Glomerular endothelial cell (primary cell): ENCODE measurements at regions not wholly inside any gene's neighbourhood (a gene's known extent, or its start where the extent isn't known, plus 50 kb on each side); places are given as distances from the start of the nearest gene placed in this dataset.

Experiments
- DNase-seq: peaks from one replicate; pipeline ENCODE4 v3.0.0-alpha.2; 2011; ENCODE audit warnings: low read depth, low spot score; ENCODE audit errors: extremely low read depth

DNA sequence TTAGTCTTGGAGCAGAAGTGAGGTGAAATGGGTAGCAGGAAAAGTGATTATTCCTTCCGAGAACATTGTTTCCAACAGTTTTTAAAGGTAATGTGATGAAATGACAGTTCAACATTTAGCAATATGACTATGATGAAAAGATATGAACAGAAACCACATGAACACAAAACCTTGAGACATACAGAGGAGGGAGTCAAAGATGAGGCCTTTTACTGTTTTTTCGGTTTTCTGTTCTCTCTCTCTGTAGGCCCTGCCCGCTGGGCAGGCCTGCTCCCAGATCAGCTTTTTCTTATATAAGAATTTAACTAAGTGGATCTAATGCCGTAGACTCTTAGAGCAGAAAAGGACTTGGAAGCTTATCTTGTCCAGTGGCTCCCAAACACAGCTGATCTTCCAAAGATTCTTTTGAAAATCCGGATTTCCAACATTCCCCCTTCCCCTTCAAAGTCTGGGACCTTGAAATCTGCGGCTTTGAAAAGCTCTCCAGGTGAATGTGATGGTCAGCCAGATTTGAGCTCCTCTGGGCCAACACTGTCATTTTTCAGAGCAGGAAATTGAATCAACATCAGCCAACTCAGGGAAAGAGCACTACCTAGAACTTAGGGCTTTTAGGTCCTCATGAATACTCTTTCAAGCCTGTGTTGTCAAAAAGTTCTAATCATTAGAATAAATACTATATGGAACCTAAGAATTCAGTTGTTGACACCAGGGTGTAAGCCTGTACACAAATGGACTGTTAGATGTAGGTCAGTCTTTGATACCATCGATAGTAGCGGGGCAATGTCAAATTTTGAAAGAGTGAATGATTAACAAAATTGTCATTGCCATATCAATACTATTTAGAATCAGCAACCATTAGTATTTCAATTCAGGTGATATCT, 372.7 kb downstream of the SHQ1 start:
- DNase-seq = no peak

DNA sequence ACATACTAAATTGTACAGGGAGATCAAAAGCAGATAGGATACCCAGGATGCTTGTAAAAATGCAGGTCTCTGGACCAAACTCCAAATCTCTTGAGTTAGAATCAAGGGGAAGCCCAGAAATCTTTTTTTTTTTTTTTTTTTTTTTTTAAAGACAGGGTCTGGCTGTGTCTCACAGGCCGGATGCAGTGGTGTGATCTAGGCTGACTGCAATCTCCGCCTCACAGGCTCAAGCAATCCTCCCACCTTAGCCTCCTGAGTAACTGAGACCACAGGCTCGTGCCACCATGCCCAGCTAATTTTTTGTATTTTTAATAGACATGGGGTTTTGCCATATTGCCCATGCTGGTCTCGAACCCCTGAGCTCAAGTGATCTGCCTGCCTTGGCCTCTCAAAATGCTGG, 373.5 kb downstream of the SHQ1 start:
- no peak for DNase-seq

DNA sequence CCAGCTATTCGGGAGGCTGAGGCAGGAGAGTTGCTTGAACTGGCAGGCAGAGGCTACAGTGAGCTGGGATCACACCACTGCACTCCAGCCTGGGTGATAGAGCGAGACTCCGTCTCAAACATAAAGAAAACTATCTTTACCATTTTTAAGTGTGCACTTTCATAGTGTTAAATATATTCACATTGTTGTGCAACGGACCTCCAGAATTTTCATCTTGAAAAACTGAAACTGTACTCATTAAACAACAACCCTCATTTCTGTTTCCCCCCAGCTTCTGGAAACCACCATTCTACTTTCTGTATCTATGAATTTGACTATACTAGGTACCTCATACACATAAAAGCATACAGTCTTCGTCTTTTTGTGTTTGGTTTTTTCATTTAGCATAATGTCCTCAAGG, 375.1 kb downstream of the SHQ1 start:
- DNase-seq = no peak

DNA sequence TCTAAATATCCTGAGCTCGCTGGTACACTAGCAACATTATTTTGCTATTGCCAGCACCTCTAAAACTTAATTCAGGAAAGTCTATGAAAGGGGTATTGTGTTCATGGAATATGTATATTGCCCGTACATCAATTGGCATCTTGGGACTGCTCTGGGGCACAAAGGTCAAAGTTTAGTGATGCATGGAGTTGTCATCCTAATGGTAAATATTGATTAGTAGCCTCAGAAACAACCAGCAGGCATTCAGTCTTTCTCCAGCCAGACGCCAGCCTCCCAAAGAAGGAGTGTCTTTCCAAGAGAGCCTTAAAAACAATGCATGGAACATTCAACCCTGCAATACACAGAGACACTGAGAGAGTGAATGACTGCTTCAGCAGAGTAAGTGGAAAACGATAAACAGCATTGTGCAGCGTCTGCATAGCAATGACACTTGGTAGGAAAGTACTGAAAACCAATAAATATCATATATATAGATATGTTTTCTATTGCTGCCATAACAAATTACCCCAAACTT, 377.3 kb downstream of the SHQ1 start:
- no peak for DNase-seq

DNA sequence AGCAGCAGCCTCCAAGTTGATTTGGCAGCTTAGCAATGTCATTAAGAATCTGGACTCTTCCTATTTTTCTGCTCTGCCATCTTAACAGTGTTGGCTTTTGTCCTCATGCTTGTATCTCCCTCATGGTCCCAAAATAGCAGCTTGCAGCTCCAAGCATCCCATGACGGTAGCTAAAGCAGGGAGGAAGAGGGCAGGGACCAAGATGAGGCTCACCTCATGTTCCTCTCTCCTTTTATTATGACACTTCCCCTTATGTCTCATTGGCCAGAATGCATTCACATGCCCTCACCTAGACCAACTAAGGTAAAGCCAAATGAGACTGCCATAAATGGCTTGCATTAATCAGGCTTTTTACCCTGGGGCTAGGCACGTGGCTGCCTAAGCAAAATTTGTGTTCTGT, 382.4 kb downstream of the SHQ1 start:
- DNase-seq = no peak

DNA sequence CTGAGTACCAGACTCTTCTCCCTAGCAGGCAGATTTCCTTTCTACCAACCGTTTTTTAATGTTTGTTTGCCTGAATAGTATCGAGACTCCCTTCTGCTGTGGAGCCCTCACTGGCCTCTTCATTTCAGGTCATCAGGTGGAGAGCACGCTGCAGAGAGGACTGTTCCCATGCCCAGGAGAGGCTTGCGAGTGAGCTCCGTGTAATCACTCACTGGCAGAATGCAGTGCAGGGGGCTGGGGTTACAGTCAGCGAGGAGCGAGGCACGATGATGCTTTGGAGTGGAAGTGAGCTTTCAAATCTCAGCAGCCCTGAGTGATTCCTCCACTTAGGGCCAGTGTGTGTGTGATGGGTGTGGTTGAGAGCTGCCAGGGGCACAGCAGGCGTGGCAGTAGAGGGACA, 385.2 kb downstream of the SHQ1 start:
- no peak for DNase-seq

DNA sequence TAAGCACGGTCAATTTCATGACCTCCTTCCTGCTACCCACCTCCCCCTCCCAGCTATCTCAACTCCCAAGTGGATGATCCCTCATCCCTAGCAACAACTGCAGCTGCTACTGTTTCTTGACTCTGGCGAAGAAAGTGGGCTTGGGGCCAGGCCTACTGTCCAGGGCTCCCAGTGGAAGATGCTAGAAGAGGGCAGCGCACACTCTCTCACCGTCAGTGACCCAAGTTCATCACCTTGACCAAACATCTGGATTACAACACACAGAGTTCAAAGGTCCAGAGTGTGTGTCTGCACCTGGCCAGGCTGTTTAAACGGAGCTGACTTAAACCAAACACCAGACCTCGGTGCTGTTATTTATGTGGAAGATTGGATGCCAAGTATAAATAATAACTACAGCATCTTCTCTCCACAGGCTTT, 385.6 kb downstream of the SHQ1 start:
- no peak for DNase-seq

DNA sequence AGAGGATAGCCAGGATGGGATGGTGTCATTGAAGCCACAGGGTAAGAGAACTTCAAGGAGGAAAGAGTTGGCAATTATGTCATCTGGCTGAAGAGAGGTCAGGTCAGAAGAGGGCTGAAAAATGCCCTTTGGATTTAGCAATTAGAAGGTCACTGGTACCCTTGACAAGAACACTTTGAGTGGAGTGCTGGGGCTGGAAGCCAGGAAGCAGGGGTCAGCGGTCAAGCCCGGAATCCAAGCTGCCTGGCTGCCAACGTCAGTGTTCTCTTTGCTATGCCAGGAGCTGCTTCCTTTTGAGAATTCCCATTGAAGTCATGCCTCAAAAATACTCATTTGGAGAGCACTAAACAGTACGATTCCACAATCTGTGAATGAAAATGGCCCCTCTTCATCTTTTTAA, 386.5 kb downstream of the SHQ1 start:
- no peak for DNase-seq

DNA sequence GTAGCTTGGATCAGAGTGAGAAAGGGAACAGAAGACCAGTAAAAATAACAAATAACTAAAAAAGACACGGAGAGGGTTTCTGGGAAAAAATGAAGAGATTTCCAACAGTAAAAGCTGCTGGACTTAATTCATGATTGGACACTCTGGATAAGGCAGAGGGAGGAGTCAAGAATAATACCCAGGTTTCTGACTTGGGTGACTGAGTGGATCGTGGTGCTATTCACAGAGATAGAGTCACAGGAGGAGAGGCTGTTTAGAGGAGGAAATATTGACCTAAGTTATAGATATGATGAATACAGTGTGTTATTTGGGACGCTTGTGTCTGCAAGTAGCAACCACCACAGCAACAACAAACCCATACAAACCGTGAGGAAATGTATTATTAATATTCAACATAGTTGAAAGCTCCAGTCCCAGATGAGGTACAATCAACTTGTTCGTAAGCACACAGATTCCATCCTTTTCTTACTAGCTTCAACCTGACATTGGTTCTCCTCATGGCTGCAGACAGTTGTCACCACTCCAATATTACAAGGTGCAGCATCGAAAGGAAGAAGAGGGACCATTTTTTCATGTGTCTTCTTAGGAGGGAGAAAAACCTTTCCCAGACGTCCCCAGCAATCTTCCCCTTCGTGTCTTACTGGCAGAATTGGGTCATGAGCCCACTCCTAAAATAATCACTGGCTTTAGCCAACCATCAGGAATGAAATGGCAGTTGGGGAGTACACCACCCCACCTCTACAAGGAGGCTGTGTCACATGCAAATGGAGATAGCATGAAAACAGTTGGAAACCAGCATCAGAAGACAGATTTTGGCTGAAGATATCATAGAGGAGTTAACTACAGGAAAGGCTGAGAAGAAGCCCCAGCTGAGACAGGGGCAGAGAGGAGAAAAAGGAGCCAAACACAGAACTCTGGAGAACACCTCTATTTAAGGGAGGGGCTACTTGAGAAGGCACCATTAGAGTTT, 387.8 kb downstream of the SHQ1 start:
- DNase-seq = no peak

DNA sequence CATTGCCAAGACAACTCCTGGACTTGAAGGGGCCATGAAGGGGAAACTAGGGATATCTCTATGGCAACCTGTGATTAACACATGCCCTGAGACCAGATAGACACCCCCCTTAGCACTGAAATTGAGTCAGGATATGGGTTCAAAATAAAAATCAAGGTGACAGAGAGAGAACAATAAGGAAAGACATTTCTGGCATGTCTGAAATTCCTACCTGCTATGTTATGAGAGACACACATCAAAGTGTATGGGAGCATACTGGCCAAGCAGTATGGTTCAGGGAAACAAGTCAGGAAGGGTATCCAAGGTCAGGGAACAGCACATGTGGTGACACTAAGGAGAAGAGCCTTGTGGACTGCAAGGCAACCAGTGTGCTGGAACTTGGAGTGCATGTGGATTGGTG, 388.7 kb downstream of the SHQ1 start:
- DNase-seq = no peak

DNA sequence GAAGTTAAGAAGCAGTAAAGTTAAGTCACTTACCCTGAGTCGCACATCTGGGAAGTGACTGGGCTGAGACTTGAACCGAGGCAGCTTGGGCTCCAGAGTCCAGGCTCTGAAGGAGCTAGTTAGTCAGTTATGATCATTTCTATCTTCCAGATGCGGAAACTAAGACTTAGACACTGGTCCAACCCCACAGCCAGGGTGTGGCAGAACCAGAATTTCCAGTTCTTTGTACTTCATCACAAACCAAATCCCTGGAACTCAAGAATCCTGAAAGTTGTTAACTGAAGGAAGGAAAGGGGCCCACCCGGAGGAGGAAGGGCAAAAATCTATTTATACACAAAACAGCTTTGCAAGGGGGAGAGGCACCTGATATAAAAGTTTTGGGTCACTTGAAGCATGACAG, 389.9 kb downstream of the SHQ1 start:
- DNase-seq = no peak

DNA sequence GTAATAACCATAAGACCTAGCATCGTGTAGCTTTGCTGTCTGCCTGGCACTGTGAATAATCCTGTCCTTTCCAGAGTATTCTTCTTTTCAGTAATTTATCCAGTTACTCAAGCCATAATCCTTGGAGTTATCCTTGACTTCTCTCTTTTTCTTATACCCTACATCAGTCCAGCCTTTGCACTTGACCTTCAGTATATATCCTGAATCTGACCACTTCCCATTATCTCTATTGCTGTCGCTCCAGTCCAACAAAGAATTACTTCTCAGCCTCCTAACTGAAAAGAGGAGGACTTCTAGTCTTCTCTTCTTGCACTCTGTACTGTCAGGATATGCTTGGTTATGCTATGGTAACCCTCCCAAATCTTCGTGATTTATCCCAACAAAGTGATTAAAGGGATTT, 393.8 kb downstream of the SHQ1 start:
- DNase-seq = no peak

DNA sequence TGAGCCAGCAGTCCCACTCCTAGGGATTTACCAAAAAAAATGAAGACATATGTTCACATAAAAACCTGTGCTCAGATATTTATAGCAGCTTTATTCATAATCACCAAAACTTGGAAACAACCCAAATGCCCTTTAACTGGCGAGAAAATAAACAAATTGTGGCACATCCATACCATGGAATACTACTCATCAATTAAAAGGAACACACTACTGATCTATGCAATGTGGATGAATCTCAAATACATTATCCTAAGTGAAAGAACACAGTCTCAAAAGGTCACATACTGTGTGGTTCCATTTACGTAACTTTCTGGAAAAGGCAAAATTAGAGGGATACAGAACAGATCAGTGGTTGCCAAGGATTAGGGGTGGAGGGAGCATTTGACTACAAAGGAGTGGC, 394.5 kb downstream of the SHQ1 start:
- no peak for DNase-seq

DNA sequence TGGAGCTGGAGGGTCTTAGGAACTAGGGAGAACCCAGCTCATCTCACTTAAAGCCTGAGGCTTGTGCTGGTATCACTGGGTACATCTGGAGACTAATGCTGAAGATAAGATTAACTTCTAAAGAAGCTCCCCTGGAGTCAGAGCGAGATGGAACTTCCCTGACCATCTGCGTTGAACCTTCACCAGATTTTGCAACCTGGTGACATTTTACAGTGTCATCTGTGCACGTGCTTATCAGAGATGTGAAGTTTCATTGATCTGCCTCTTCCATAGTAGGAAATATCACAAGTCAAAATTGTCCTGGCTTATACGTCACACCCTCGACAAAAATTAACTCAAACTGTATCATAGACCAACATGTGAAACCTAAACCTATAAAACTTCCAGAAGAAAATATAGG, 395.5 kb downstream of the SHQ1 start:
- no peak for DNase-seq

DNA sequence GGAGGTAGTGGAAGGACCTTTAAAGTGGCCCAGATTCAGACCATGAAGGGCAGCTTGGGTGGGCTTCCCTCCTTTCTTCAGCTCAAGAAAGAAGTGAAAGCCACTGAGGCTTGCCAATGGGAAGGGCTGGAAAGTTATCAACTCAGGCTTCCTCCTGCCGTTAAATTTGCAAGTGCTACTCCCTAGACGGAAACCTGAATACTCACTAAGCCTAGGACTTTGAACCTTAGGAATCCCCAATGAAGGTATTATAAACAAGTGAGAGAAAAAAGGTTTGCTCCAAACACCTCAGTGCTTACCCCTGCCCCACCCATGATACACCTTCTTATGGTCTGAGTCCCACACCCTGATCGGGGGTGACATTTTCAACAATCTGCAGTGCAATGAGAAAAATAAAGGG, 396.4 kb downstream of the SHQ1 start:
- no peak for DNase-seq

DNA sequence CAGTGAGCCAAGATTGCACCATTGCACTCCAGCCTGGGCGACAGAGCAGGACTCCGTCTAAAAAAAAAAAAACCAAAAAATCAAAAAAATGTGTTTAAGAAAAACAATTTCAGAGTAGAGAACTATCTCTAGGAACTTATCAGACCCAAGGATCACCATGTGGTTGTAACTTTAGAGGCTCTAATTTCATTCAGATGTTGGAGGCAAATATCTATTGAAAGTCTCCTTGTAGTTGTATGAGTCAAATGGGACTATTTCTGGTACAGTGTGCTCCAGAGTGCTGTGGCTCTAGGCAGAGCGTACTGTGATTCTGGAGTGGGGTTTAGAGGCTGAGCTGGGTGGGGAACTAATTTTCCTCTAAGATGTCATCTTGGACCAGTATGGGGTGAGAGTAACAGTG, 398.7 kb downstream of the SHQ1 start:
- DNase-seq = no peak

DNA sequence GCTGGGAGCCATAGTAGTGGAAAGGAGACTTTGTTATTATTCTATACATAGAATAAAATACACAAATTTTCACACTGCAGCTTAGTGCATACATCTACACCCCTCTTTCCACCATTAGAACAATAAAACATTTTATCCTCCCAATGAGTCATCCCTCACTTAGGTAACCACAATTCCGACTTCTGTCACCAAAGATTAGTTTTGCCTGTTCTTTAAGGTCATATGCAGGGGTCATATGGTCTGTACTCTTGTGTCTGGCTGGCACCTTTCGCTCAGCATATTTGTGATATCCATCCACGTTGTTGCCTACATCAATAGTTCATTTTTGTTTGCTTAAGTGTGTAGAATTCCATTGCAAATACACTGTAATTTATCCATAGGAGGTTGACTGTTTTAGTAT, 399.4 kb downstream of the SHQ1 start:
- no peak for DNase-seq

DNA sequence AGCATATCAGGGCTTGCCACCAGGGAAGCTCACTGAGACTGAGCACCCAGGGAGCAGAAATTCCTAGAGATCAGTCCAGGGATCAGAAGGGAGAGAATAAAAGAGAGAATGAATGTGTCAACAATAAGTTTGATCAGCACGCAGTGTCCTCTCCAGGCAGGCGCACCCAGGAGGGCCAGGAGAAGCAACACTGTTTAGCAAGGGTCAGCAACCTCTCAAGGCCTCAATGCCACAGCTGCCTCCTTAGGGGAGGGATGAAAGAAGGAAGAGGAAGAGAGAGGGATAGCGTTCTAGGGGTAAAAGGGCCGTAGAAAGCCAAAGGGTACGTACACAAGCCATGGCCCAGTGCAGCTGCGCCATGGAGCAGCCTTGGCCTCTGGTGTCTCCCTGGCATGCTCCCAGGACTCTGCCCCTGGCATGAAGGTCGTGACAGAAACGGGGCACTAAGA, 399.8 kb downstream of the SHQ1 start:
- no peak for DNase-seq

DNA sequence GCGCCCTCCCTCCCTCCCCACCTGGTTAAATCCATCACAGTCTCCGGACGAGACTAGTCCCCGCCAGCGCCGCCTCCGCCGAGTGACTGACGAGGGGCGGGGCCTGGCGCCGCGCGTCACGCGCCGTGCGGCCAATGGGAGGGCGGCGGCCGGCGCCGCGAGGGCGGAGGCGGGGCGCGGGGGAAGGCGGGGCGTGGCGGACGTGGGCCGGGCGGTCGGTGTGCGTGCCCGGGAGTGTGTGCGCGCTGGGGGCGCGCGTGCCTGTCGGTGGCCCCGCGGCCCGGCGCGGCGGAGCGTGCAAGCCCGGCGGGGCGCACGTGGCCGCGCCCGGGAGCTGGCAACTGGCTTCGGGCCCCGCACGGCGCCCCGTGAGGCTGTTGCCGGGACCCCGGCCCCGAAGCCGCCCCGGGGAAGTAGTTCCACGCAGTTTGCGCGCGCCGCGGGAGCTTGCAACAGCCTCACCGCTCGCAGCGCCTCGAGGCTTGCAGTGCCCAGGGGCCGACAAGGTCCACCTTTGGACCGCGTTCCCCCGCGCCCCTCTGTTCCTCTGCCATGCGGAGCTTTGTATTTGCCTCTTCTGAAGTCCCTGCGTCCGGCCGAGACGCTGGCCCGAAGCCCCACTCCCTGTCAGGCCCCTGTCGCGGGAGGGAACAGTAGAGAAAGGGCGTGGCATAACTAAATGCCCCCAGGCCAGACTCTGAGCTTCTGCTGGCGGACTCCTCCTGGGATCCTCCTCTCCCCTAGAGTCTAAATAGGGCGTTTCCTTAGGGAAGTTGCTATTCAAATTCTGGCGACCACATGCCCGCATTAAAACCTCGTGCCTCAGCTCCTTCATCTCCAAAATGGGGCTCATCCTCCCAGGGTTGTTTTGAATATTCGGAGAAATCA, 400.9 kb downstream of the SHQ1 start:
- DNase-seq = no peak

DNA sequence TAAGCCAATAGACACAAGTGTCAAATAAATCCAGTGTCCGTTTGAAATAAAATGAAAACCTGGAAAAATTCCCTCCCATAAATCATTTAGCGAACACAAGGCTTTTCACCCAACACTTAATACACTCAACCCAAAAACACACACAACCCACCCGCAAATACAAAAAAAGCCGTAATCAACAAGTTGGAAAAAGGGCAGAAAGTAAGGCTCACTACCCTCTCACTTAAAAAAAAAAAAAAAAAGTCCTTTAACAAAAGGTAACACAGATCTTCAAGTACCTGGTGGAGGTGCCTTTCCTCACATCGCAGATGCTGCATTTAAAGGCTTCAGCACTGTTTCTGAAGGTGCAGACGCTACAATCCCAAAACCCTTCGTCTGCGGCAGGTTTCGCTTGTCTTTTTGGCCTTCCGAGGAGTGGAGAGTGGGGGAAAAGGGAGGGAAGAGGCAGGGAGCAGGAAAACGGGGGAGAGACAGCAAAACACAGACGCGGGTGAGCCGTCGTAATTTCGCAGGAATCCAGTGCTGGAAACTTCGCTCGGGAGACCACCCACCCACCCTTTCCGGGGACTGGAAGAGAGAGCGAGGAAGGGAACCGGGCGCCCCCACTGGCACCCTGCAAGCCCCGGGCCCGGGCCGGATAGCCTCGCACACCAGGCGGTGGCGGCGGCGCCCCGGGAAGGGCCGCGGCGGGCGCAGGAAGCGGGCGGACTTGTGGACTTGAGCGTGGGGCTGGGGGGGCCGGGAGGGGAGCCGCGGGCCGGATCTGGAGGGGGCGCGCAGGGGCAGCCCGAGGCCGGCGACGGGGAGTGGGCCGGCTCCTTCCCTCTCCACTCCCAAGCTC, 401.8 kb downstream of the SHQ1 start, which contains the start of gene RYBP:
TSS of gene RYBP (minus strand) at position 404 of the 841 bp plus-strand sequence.
- no peak for DNase-seq
